Middle frontal gyrus (tissue), 1 donor: ENCODE measurements at regions not wholly inside any gene's neighbourhood (a gene's known extent, or its start where the extent isn't known, plus 50 kb on each side); places are given as distances from the start of the nearest gene placed in this dataset.

Experiments used
- DNase-seq: peaks from one replicate; pipeline ENCODE4 v3.0.0-alpha.2; 2015; ENCODE audit warnings: low spot score; ENCODE audit errors: extremely low spot score

DNA sequence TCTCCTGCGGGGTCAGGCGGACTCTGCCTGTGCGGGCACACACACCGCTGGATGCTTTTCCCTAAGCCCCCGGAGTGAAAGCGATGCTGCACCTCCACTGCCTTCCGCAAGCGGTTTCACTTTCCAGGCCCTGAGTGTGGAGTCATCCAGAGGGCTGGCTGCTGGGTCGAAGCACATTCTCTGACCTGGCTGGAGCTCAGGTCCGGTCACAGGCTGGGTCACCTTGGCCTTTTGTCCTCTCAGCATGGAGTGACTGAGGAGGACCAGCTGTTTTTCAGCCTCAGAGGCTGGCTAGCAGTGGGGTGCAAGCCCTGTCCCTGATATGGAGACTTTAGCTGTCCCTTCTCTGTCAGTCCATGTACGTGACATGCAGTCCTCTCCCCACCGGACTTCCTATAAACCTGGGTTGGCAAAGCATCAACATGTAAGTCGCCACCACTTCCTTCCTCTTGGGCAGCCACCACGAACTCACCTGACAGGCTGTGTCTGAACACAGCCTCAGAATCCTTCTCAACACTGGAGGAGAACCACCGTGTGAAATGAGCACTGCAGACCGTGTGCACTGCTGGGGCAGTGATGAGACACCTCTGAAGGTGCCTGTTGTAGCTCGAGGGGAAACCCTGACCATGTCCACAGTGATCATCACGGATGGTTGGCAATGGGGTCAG, 51.3 kb downstream of the GADD45G start:
- no peak for DNase-seq

- DNase-seq = no peak
Measured at GRCh38 chr9:89657295-89657694, 52.5 kb downstream of the GADD45G start.

- no peak for DNase-seq
Measured at GRCh38 chr9:89657765-89658164, 53.0 kb downstream of the GADD45G start.

DNA sequence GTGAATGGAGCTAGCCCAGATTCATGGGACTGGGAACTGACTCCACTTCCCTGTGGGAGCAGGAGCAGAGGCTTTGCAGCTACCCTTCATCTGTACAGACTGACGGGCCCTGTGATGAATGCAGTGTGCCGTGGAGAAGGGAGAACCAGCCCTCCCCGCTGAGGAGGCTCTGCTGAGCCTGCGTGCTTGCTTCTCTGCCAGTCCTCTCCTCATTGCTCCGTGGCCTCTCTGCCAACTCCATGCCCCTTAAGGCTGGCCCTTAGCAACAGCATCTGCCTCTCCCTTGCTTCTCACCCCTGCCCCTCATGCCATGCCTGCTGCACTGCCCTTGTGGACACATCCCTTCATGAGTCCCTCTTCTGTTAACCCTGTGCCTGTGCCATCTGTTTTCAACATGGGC, 53.6 kb downstream of the GADD45G start:
- DNase-seq = no peak

- DNase-seq = no peak
Measured at GRCh38 chr9:89658931-89659330, 54.1 kb downstream of the GADD45G start.

DNA sequence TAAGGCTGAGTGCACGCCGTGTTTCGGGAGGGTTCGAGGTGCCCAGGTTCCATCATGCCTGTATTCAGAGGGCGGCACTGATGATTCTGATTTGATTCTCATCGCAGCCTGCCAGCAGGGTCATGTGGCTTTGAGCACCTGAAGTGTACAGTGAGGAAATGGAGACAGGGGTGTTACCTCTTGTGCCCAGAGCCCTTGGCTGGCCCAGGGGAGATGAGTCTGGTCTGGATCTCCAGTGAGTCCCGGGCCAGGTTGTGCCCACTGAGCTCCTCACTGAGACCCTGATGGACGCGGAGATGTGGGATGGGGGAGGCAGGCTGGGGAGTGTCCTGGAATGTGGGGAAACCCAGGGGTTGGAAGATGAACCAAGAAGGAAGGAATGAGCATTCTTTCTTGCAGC, 54.7 kb downstream of the GADD45G start:
- no peak for DNase-seq

- no peak for DNase-seq
Measured at GRCh38 chr9:89659891-89660685, 55.3 kb downstream of the GADD45G start.

DNA sequence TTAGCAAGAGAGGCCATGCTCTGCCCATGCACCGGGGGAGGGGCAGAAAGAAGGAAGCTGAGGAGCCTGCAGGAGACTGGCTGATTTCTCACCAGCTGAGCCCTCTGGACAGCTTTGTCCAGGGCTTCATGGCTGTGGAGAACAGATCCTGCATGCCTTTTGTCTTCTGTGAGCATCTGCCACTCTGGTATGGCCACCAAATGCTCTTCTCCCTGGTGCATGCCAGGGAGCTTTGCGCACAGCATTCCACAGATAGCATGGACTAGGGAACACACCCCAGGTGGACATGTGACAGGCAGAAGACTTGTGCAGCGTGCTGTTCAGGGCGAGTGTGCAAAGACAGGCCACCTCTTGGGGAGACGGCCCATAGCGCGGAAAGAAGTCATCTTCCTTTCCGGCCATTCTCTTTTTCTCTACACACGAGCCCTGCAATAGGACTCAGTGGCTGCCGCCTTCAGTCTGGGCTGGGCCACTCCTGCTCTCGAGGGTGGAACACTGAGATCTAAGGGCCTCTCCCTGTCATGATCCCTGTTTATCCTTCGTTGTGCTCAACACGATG, 56.7 kb downstream of the GADD45G start:
- no peak for DNase-seq

DNA sequence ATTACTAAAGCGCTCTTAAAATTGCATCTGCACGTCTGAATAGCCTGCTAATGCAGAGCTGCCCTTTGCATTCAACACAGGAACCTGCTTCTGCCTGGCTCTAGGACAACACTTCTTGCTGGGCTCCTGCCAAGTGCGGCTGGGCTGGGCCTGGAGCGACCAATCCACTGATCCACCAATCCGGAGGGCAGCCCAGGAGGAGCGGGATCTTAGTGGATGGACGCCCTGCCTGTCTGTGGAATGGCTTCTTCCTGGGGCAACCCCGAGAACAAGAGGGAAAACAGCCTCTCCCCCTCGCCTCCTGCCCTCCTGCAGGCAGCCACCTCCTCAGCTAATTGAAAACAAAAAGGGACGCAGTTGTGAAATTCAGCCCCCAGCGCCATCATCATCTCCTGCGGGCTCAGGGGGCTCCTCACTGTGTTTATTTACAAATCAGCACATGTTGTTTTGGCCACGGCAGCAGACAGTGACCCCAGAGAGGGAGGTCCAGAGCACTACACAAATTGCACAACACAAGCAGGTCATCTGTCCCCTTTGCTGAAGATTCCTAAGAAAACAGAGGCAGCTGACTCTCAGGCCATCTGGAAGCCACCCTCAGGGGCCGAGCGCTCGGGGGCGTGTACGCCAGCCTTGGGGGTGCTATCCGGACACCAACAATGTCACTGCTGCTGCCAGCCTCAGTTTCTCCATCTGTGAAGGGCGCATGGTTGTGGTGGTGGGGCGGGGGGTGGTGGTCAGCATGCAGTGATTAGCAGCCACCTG, 57.3 kb downstream of the GADD45G start:
- peak; percentile 88 for DNase-seq

- DNase-seq = no peak
Measured at GRCh38 chr9:89662718-89663613, 58.2 kb downstream of the GADD45G start.

GRCh38 chr9:89663614-89663970, 58.8 kb downstream of the GADD45G start:
- DNase-seq = no peak

DNA sequence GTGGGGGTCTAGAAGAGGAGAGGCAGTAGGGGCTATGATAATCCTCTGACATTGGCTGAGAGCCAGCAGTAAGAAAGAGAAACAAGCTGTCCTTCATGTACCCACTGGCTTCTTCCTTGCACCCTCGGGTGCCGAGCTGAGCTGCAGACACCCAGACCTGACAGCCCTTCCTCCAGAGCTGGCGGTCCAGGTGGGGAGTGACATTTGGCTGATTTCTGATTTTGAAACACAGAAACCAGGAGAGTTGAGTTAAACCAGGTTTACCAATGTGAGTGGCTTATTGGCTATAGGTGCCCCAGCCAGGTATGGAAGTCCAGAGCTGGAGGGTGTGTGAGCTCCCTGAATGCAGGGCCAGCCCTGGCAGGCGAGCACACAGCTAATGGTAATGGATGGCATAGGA, 59.2 kb downstream of the GADD45G start:
- no peak for DNase-seq

DNA sequence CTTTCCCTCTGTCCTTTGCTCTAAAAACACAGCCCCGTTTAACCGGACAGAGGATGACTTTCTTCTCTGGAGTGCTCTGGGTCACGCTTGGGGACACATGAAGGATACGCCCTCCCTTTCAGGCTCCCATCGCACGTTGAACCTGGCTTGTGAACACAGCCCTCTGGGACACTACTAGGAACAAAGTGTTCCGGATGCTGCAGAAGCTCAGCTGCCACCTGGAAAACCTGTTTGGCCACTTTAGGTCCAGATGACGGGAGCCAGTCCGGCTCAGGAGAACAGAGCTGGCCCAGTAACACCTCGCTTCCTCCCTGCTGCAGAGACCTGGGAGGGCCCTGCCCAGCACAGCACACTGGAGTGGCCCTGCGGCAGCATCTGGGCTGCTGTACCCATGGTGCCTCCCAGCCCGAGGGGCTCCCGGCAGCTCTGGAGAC, 60.1 kb downstream of the GADD45G start:
- DNase-seq = no peak

DNA sequence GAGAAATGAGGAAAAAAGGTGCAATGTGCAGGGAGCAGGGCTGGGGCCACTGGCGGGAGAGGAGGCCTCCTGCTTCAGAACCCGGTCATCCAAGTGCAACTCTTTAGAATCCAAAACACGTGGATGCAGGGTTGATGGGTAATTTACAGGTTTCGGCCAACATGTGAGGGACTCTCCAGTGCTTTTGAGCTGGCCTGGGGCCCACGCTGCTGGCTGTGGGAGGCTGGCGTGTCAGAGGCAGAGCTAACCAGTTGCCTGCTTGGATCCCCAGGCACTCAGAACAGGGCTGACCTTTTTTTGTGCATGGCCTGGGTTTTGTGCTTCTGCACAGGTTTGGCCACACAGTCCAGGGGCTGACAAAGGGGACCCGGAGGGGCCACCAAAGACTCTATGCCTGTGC, 61.6 kb downstream of the GADD45G start:
- no peak for DNase-seq

DNA sequence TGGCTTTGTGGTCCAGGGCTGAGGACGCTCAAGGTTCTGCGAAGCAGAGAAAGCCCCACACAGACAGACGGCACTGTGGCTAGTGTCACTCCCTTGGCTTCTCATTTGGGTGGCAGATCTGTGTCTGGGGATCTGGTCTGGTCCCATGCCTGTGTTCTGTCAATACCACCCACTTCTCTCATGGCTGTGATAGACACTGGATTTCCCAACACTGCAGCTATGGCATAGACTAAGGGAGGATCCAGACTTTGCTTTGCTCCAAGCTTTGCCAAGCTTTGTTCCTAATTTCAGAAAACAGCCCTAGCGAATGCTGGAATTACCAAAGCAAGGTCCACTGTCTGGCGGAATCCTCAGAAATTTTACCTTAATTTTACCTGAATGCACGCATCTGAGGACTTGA, 62.1 kb downstream of the GADD45G start:
- no peak for DNase-seq

- no peak for DNase-seq
Measured at GRCh38 chr9:89667726-89668125, 62.9 kb downstream of the GADD45G start.

DNA sequence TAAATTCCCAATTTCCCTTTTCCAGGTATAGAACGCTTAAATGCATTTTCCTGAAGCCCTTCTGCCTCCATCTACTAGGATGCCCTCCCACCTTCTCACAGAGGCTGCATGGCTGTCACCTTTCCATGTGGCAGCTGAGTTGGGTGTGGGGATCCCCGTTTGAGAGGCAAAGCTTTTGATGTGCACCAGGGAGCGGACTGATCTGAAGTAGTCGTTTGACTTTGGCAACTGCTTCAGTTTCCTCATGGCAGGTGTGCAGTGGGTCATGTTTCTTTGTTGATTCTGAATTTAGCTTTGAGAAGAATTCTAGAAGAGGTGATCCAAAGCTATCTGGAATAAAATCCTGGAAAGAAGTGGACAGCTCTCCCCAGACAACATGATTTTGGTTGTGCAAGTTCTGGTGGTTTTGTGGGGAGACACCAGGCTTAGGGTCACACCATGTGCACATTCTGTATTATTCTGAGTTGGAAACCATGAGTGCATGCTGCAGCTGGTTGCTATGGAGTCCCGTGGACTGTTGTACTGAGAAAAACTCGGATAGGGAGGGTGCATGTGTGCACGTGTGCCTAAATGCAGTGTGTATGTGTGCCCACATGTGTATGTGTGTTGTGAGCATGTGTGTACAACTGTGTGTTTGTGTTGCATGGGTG, 63.5 kb downstream of the GADD45G start:
- DNase-seq = no peak

- no peak for DNase-seq
Measured at GRCh38 chr9:89668866-89669246, 64.0 kb downstream of the GADD45G start.

DNA sequence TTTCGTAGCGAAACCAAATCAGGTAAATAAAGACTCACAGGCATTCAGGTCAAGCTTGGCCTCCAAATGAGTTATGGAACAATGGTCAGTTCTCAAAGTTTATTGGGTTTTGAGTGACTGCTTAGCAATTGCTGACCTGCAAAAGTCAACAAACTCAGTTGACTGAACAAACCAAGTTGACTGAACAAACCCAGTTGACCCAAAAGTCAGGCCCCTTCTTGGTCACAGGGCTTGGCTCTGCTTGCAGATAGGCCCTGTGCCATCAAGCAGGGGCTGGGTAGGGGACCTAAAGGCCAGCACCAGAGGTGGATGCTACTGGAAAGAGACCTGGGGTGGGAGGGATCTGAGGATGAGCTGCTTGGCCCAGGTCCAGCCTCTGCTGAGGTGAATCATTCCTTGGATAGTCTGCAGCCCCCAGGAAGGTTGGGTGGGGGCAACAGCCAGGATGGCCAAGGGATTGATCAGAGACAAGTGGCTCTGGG, 64.6 kb downstream of the GADD45G start:
- DNase-seq = no peak

- DNase-seq = no peak
Measured at GRCh38 chr9:89670114-89670513, 65.3 kb downstream of the GADD45G start.
